HG02763 (cell line): ENCODE measurements at regions not wholly inside any gene's neighbourhood (a gene's known extent, or its start where the extent isn't known, plus 50 kb on each side); places are given as distances from the start of the nearest gene placed in this dataset.

ENCODE experiments used
- ATAC-seq: cut with Tn5 transposase; IDR thresholded peaks from one replicate; pipeline ENCODE4 v1.9.1; 2021; ENCODE audit warnings: mild to moderate bottlenecking, moderate library complexity; ENCODE audit not compliant: unreplicated experiment

DNA sequence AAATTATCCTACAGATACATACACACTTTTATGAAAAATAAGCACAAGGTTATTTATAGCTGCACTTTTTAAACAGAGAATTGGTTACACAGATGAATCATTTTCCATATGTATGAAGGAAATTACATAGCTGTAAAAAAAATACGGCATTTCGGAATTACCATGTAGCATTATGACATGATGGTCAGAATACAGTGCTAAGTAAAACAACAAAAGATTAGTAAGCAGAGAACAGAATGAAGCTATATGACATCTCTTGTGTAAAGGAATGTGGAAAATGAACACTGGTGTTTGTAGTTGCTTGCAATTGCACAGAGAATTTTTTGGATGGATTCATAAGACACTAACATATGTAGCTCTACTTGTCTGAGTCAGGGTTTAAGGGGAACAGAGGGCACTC lies 1222.0 kb upstream of the PRKX start:
- ATAC-seq: no peak

DNA sequence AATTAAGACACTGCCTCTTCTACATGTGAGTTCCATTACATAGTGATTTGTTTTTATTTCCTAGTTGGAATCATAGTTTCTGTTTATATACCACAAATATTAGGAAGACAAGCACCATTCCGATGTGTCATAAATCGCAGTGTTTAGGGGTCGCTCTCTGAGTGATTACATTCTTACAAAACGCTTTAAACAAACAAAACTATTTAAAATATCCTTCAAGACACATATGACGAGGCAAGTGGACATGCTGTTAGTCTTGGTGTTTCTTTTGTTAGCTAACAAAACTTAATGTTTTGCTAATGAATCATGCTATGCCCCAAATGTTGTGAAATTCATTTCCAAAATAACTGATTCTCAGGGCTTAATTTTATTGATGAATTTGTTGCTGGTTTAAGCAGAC lies 1219.3 kb upstream of the PRKX start:
- ATAC-seq: no peak

DNA sequence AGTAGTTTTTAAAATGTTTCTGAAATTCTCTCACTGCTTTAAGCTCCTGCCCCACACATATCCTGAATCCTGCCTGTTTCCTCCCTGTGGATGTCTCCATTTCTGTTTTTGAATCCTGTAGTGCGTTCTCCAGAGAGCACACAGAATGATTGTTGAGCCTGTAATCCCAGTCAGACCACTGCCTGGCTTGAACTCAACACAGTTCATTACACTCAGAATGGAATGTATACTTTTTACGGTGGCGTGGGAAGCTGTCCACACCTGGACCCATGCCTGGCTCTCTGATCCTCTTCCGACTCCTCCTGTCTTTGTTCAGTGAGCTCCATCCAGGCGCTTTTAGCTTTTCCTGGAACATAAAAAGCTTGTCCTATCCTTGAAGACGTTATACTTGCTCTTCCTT lies 1217.0 kb upstream of the PRKX start:
- ATAC-seq: no peak

DNA sequence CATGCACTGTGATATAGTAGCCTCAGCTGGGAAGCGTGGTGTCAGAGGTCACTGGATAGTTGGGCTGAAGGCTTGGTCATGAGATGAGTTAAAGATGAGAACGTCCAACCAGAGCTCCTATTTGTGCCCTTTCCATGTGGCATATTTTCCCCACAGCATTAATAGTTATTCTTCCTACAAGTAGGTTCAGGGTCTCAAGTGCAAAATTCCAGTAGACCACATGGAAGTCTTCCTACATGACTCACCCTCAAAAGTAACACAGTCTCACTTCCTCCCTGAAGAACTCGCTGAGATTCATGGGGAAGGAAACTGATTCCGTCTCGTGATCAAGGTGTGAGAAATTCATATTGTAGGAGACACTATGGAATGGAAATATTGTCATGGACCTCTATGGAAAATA lies 1212.5 kb upstream of the PRKX start:
- ATAC-seq: no peak

DNA sequence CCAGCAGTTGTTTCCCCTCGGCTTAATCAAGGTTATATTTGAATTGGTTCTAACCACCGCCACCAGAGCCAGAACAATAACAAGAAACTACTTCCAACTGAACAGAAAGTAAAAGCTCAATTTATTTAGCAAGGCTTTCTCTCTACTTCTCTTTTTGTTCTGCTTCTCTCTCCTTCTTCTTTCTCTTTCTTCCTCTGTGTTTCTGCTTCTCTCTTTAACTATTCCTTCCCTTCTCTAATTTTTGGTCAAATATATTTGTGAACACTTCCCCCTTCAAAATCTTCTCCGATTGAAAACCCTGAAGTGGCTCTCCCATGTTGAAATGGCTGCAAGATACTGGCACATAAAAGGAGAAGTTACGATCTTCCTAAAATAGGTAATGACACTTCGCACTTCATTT lies 1195.9 kb upstream of the PRKX start:
- ATAC-seq: no peak

DNA sequence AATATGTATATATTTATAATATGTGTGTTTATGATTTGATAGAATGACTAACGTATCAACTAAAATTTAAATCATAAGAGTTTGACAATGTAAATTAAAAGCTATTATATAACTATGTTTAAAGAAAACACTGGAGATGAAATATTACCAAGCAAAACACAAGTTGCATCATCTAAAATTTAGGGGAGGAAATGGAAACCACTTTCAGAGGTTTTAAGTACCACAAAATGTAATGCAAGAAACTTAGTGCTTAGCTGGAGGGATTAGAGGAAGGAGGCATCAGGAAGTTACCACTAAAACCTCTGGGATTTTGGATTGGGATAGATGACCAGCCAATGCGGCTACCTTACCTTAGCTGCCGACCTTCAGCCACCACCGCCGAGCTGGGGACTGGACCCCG lies 1192.1 kb upstream of the PRKX start:
- no peak for ATAC-seq

DNA sequence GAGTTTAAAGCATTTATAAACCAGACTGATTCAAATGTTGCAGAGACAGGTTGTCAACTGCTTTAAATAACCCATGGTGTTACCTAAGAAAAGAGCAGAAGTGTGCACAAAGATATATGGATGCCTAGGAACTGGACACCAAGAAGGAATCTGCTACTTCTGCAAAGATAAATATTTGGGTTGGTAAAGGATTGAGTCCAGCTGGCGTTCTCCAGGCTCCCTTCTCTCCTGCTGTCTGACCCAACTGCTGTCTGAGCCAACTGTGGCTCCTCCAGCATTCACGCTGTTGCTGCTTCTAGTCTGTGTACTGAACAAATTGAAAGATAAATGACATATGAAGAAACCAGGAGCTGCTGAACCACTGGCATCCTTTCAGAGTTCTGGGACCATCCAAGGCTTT lies 1167.8 kb upstream of the PRKX start:
- no peak for ATAC-seq

DNA sequence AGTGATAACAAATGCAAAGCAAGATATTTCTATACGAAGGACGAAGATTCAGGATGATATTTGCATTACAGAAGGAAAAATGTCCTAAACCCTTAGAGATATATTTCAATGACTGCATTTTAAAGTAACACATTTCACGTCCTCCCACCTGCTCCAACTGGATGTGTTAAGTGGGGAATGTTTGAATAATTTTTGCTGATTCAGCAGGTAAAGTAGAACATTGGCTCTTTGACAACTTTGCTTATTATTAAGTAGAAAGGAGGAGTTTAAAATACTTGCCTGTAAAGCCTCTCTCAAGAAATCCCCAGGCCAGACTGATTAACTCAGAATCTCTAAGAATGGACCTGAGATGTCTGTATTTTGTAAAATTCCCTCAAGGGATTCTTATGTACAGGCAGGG lies 1165.2 kb upstream of the PRKX start:
- no peak for ATAC-seq

DNA sequence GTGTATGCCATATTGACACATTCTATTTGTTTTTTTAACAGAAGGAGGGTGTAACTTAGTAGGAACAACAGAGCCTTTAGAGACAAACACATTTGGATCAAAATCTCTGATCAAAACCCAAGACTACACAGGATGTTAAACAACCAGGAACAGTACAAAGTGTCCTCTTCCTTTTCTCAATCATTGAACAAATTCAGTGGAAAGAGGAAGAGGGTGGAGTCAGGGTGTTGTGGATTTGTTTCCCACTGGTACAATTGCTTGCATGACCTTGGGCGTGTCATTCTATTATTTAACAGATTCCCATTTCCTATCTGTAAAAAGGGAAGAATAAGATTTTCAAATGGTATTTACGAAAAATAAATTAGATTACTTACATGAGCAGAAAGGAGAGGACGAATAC lies 1162.8 kb upstream of the PRKX start:
- no peak for ATAC-seq

DNA sequence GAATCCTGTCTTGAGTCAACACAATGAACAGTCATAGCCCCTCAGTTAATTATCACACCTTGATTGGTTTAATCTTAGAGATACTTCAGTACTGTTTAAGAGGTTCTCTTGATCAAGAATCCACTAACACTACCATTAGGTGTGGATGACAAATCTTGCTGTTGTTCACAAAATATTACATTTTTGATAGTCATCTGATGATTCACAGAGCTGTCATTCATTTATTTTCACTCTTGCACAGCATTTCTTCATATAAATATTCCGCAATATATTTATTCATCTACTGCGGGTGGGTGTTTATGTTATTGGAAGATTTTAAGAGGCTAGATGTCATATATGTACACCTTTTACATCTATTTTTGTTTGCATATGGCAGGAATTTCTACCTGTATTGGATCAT lies 1138.1 kb upstream of the PRKX start:
- no peak for ATAC-seq

DNA sequence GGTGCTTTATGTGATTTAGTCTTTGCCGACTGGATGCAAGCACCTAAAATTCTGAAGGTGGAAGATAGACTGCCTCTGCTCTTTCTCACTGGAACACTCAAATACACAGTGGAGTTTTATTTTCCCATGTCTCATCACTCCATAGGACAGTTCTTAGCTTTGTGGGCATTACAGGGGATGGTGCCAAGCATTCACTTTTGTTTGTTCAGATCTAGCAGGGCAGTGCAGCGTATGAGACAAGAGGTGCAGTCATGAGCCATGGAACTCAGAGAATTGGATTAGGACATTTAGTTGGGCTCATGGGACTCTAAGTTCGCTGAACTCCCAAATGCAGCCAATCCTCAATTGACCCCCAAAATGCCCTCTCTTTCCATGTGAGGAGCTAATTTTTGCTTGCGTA lies 1136.9 kb upstream of the PRKX start:
- no peak for ATAC-seq

DNA sequence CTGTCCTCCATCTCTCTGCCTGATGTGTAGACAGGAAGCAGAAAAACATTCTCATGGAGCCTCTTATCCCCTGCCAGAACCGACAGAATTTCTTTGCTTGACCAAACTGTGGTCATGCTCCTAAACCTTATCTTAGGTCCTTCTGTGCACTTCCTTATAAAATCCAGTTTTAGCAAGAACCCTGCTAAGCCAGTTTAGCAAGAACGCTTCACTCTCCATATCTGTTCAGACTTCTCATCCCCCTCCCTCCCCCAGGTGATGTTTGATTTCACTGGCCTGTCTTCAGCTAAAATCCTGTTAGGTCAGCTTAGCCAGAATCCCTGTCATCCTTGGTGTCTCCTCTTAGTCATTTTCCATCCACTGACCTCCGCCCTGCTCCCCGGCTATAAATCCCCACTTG lies 1130.9 kb upstream of the PRKX start:
- ATAC-seq: no peak

DNA sequence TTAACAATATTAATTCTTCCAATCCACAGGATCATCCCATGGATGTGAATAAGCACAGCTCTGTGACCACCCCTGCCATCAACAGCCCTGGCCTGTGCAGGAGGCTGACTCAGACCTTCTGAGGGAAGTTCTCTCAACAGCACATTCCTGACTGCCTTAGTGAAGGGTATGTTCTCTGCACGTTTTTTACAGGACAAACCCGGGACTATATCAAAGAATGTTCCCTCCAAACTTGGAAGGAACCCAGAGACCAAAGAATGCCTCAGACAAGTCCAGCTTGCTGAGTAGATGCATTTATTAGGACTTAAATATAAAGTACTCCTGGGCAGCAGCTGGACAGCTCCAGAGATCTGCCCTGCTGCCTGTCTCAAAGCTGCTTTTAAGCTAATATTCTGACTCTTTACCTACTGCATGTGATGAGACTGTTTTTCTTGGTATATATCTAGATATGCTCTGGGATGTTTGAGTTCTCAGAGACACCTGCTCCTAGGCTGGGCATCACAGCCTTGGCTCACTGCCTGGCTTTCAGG lies 1127.8 kb upstream of the PRKX start:
- no peak for ATAC-seq

DNA sequence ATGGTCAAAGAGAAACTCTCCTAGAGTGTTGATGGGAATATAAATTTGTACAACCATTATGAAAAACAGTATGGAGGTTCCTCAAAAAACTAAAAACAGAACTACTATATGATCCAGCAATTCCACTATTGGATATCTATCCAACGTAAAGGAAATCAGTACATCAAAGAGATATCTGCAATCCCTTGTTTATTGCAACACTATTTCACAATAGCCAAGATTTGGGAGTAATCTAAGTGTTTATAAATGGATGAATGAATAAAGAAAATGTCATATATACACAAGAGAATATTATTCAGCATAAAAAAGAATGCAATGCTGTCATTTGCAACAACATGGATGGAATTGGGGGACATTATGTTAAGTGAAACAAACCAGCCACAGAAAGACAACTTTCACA lies 1118.1 kb upstream of the PRKX start:
- no peak for ATAC-seq

DNA sequence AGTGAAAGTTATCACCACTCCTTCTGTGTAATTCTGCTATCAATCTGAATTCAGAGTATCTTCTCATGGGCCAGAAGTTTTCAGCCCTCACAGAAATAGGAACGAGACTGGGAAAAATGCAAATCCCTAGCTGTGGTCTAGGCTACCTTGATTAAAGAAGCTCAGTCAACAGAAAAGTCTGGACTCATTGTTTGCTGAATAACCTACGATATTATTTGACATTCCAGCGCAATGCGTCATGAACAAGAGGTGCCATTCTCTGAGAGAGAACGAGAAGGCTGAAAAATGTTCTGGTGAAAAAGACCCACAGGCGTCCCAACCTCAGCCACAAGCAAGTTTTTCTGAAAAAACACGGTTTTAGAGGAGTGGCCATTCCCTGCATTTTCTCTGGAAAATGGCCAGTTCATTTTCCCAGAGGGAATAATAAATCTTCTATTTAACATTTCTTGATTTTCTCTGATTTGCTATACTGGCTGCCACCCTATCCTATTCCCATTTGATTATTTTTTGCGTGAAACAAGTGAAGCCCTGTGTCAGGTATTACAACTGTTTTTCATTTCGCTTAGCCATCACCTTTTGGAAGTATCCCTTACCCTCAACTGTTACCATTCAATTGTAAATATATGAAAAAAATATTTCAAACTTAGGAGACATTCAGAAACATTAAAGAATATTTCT lies 1117.6 kb upstream of the PRKX start:
- no peak for ATAC-seq

DNA sequence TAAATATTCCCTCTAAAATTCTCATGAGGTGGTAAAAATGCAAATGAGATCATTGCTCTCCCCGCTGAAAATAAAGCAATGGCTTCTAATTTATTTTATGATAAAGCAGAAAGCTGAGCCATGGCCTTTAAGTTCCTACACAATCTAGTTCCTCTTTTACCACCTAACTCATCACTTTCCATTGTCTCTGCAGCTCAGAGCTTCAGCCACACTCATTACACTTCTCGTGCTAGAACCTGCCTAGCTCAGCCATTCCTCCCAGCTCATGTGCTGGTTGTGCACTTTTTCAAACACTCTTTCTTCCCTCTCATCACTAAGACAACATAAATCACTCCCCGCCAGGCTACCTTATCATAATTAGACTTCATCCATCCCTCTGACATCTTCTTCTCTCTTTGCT lies 1112.1 kb upstream of the PRKX start:
- ATAC-seq: no peak

DNA sequence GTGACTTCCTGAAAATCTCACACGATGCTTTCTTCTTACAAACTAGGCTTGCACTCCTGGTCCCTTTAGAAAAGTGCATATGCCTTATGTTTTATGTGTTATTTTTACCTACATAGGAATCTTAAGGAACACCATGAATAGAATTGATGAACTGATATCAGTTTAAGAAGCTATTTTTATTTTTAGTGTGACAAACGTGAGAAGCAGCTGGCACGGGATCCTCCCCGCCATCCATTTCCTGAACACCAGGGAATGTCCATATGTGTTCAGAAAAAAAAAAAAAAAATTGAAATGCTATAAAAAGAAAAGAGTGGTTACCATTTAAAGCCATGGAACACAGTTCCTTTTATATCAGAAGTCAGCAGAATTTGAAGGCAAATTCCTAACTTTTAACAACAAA lies 1096.1 kb upstream of the PRKX start:
- ATAC-seq: no peak

DNA sequence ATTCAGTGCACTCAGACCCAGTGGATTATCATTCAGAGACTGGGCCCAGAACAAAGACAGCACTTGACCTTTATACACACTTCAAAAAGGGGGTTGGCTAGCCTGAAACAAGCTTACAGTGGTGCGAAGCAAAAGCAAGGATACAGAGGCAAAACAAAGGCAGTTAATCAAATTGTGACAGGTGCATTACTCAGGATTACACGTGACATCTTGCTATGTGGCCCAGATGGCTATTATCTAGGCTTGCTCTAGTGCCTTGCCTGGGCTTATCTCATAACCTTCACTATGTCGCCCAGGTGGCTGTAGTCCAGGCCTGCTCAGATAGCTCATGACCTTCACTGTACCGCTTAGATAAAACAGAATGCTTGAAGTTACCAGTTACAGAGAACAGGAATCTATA lies 1092.1 kb upstream of the PRKX start:
- ATAC-seq: no peak

DNA sequence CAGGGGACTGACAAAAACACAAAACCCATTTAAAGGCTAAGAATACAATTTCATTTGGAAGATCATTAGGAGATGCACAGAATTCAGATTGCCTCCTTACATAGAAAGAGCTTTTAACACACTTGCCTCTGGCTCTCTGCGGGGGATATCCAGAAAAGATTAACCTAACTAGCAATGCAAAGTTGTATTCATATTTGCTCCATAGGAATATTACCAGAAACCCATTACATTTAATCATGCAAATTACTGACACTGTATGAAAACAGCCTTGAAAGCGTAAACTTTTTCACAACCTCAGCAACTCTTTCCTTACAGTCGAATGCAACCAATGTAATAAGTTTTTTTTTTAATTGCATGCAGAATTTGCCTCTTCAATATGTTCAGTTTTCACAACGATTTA lies 1087.3 kb upstream of the PRKX start:
- no peak for ATAC-seq

DNA sequence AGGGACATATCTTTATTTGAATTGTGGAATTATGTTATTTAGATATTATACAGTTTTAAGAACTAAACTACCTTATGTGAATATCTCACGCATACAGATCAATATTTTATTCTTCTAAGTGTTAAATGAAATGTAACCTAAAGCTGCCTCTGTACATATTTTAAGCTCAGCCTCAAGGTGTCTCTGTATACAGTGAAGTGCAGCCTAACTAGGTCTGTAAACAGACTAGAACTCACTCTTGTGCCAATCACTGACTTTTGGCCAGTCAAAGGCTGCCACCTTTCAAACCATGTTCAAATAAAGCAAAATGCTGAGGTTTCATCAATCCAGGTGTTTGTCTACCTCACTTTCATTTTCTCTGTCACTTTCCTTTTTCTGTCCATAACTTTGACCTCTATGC lies 1074.5 kb upstream of the PRKX start:
- ATAC-seq: no peak

DNA sequence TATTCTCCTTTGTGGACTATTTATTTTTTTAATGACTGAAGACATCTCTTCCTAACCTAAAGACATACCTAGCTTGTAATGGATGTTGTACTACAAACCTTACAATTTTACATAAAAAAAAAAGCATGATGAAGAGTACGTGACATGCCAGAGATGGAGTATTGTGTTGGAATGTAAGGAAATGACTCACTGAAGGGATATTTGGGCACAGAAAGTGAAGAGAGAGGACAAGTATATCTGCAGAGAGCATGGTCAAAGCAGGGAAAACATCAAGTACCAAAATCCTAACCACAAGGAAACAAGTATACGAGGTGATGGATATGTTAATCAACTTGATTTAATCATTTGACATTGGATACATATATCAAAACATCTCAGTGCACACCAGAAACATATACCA lies 1051.4 kb upstream of the PRKX start:
- ATAC-seq: no peak

DNA sequence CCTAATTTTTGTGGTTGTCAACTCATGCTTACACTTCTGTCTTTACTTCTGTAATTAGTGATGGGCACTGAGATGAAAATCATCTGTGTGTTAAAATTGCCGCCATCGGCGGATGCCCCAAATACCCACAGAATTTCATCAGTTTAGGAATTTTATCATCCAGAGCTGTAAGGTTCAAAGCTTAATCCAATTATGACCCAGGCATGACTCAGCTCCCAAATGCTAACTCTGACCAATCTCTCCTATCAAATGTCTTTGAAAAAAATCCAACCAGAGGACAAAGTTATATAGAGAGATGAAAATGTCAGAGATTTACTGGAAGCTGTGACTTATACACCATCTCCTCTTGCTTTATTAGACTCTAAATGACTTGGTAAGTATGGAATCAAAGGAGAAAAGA lies 1048.7 kb upstream of the PRKX start:
- ATAC-seq: no peak

DNA sequence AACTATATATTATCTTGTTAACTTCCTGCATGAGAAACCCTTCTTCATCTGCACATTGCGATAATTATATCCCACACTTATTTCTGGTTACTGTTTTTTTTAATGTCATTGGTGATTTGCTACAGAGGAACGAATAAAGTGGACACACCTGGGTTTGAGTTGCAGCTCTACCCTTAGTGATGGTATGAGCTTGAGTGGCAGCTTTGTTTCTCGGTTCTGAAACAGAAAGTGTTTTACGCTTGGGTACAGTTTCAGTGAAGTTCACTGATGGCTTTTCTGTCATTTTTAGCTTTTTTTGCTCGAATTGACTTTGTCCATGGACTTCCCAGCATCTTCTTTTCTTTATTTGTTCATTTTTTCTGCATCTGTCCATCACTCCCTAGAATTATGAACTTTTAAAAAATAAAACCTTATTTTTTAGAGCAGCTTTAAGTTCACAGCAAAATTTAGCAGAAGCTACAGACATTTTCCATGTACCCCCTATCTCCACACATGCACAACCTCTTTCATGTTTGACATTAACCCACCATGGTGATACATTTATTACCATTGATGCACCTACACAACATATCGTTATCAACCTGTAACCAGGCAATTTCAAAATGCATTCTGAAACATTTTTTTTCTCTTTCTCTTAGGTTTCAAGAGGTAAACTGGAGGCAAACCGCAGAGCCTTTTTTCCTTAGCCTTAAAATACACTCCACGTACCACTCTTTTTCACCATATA lies 1041.6 kb upstream of the PRKX start:
- peak; percentile 92 for ATAC-seq
